ENCODE measurements at regions not wholly inside any gene's neighbourhood (a gene's known extent, or its start where the extent isn't known, plus 50 kb on each side); places are given as distances from the start of the nearest gene placed in this dataset.

DNA sequence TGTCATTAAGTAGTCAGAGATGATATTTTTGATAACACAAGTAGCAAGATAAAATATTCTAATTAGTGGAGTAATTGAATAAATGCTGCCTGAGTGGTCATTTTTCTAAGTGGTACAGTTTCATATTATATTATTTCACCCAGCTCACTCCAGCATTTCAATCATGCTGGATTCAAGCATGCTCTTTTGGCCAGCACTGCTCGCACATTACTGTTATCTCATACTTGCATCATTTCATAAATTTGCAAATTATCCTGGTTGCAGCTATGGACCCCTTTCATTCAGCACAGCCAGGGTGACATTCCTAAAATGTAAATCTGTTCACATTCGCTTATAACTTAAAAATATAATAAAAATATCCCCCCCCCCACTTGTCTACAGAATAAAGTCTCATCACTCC, 520.8 kb upstream of the CYLC2 start:
- H3K23me2 ChIP-seq (ENCODE audit: low read depth, low read length): no peaks in the 10 kb centered on the region
- no peak overlapping the region for H2BK15ac ChIP-seq (ENCODE audit: low read length)
- H2AK5ac ChIP-seq (ENCODE audit: low read depth, low read length): no peak overlapping the region
- H3K36me3 ChIP-seq (ENCODE audit: control insufficient read depth in 2 of 4, insufficient read depth in 4 of 4, low read length in 3 of 4): no peaks in the 10 kb centered on the region
- no peak overlapping the region for H3K14ac ChIP-seq (ENCODE audit: insufficient read length)
- no peaks in the 10 kb centered on the region for H3K4me1 ChIP-seq (replicated peaks in 1 of 4; ENCODE audit: control insufficient read depth in 3 of 4, insufficient read depth in 4 of 4, low read length in 3 of 4)
- ChIA-PET POLR2A (ENCODE audit: partially characterized antibody) (no interaction called here), CTCF (ENCODE audit: partially characterized antibody) (no interaction called here)
- H3K4me2 ChIP-seq (ENCODE audit: insufficient read depth in 1 of 2, low read depth in 2 of 2, low read length in 2 of 2): no peak overlapping the region
- no peak overlapping the region for H2BK20ac ChIP-seq (ENCODE audit: low read length)
- H3K79me1 ChIP-seq (ENCODE audit: low read depth, low read length): no peaks in the 10 kb centered on the region
- H4K5ac ChIP-seq (ENCODE audit: insufficient read length, low read depth, low read length): no peak overlapping the region
- H2BK12ac ChIP-seq (ENCODE audit: low read depth, low read length): no peak overlapping the region
- TF ChIP-seq NRF1 (IDR thresholded peaks at IDR 0.05; ENCODE audit: low read depth, low read length) (no peak), RBBP5 (IDR thresholded peaks at IDR 0.05; ENCODE audit: borderline replicate concordance, low read depth, low read length) (no peak), ZNF274 (IDR thresholded peaks at IDR 0.05; ENCODE audit: borderline replicate concordance, extremely low read depth, low read length) (no peak), MAFK (IDR thresholded peaks at IDR 0.05; ENCODE audit: low read depth, low read length) (no peak), SP1 (IDR thresholded peaks at IDR 0.05; ENCODE audit: low read depth, low read length) (no peak), CTBP2 (IDR thresholded peaks at IDR 0.05; ENCODE audit: borderline replicate concordance, insufficient read depth, insufficient read length, low read length) (no peak), ASH2L (IDR thresholded peaks at IDR 0.05; ENCODE audit: low read length) (no peak)
- H3K56ac ChIP-seq (replicated peaks; ENCODE audit: insufficient read length, low read depth, low read length): no peak overlapping the region
- H3K18ac ChIP-seq (ENCODE audit: extremely low read depth, low read length): no peak overlapping the region
- no peak overlapping the region for H3K9ac ChIP-seq (replicated peaks in 1 of 4; ENCODE audit: extremely low read depth in 1 of 4, low read depth in 3 of 4, low read length in 3 of 4)
- DNase-seq (ENCODE audit: low read depth in 1 of 2, low spot score in 2 of 2): no peak
- H3K4me3 ChIP-seq (ENCODE audit: extremely low read depth in 1 of 4, insufficient read depth in 2 of 4, low read depth in 3 of 4, low read length in 4 of 4): no peak overlapping the region
- no peak for FAIRE-seq
- H3K23ac ChIP-seq (ENCODE audit: insufficient read length): no peak overlapping the region
- no peak overlapping the region for H2BK120ac ChIP-seq (replicated peaks; ENCODE audit: low read depth, low read length)
- no peak overlapping the region for H2BK5ac ChIP-seq (ENCODE audit: low read depth, low read length)
- H3K27me3 ChIP-seq (replicated peaks in 1 of 4; ENCODE audit: control insufficient read depth in 3 of 4, extremely low read depth in 1 of 4, insufficient read depth in 3 of 4, low read length in 3 of 4): no peaks in the 10 kb centered on the region
- WGBS, 2 experiments (ENCODE audit: extremely low coverage in 1 of 2, insufficient coverage in 1 of 2, insufficient read length in 1 of 2, insufficient replicate concordance in 2 of 2, low coverage in 1 of 2, low lambda C conversion rate in 2 of 2, missing lambda C conversion rate in 1 of 2): 92% methylated on average over 2 of the region's 2 CpGs; no CpG with 5 or more reads in 1 of the 2 experiments
- no peak overlapping the region for H2AFZ ChIP-seq (ENCODE audit: low read length)
- H3K27ac ChIP-seq (ENCODE audit: low read depth, low read length): no peak overlapping the region
- no peak overlapping the region for H4K91ac ChIP-seq (replicated peaks; ENCODE audit: insufficient read length, low read length)
- no peak overlapping the region for H4K8ac ChIP-seq (ENCODE audit: extremely low read depth, insufficient read depth, low read length)
- no peak overlapping the region for H3K4ac ChIP-seq (replicated peaks; ENCODE audit: insufficient read length, low read depth, low read length)
- H3K79me2 ChIP-seq (ENCODE audit: control insufficient read depth in 1 of 2, insufficient read depth in 2 of 2, low read length in 2 of 2): no peaks in the 10 kb centered on the region
- no peaks in the 10 kb centered on the region for H4K20me1 ChIP-seq (replicated peaks in 1 of 2; ENCODE audit: control insufficient read depth in 1 of 2, insufficient read depth in 2 of 2, low read length in 2 of 2)
- no peaks in the 10 kb centered on the region for H3K9me3 ChIP-seq (ENCODE audit: insufficient read depth in 2 of 2, low read depth in 1 of 2, low read length in 1 of 2)

Measured in H1 (cell line).